Adrenal gland (tissue), 9 donors: ENCODE measurements at regions not wholly inside any gene's neighbourhood (a gene's known extent, or its start where the extent isn't known, plus 50 kb on each side); places are given as distances from the start of the nearest gene placed in this dataset.

Source experiments
- DNase-seq, 7 donors: peaks; one replicate each; pipeline ENCODE4 v3.0.0-alpha.2; 2019 to 2020
- H3K27ac ChIP-seq, 5 donors: fragments of 200-600 bp; sonication (generic) in 4 of 5; 1 replicate in 3 of 5; 2 replicates in 2 of 5; pipeline versions ENCODE4 v1.5.1 to v1.8.0; 2016 to 2020; ENCODE audit warnings: mild to moderate bottlenecking in 1 of 5
- H3K27me3 ChIP-seq: fragments of 200-600 bp; 2 replicates; pipeline ENCODE4 v1.8.0; 2021
- H3K36me3 ChIP-seq, 2 donors: fragments of 200-600 bp; replicated peaks in 1 of 2; 1 replicate in 1 of 2; 2 replicates in 1 of 2; pipeline versions ENCODE4 v1.5.1 to v1.8.0; 2018 to 2022
- H3K4me1 ChIP-seq, 2 donors: fragments of 200-600 bp; replicated peaks in 1 of 2; 1 replicate in 1 of 2; 2 replicates in 1 of 2; pipeline versions ENCODE4 v1.5.1 to v1.8.0; 2018 to 2021
- H3K4me3 ChIP-seq, 4 donors: fragments of 200-600 bp; sonication (generic) in 3 of 4; one replicate each; pipeline ENCODE4 v1.5.1; 2016 to 2018
- H3K9me3 ChIP-seq, 3 donors: fragments of 200-600 bp; sonication (generic) in 1 of 3; replicated peaks in 1 of 3; 1 replicate in 2 of 3; 2 replicates in 1 of 3; pipeline versions ENCODE4 v1.5.1 to v1.8.0; 2016 to 2021
- CTCF ChIP-seq, 6 experiments: fragments of 450-650 bp in 4 of 6; fragments of 200-600 bp in 2 of 6; sonication (generic) in 1 of 6; IDR thresholded peaks; 1 replicate in 5 of 6; 2 replicates in 1 of 6; pipeline versions ENCODE4 v1.5.1 to v1.8.0; 2016 to 2021; ENCODE audit warnings: antibody characterized with exemption in 6 of 6, mild to moderate bottlenecking in 2 of 6, moderate library complexity in 1 of 6
- POLR2A ChIP-seq, 2 donors: fragments of 450-650 bp; IDR thresholded peaks; one replicate each; pipeline ENCODE4 v1.6.1; 2017; ENCODE audit warnings: antibody characterized with exemption in 2 of 2, mild to moderate bottlenecking in 2 of 2, moderate library complexity in 1 of 2
- WGBS, 4 donors: extraction: QIAGEN DNeasy Blood & Tissue Kit in 2 of 4; methylation state at CpG; one replicate each; pipeline versions ENCODE4 v1.1.5 to v1.1.7; 2013 to 2017; 5-methylcytosine and 5-hydroxymethylcytosine counted together
- intact Hi-C, 2 donors: fragments of 100-400 bp; cut with DNase I; formaldehyde crosslinking; loops; one replicate each; pipeline versions ENCODE4 v1.14.1 to v1.15.0; 2022 to 2023
- donor health status: healthy with polysubstance abuse.
- donor health status: Bipolar disorder and iron deficiency.
- donor health status: DM: yes; HTN: yes; CAD: no.
- donor health status: DM: no; HTN: no; CAD: no.
- donor health status: DM: no; HTN: no; CAD: no.

GRCh38 chr7:52752891-52753290 is 282.5 kb upstream of the POM121L12 start:
- DNase-seq: no peak
- no peaks in the 10 kb centered on the region for H3K36me3 ChIP-seq
- intact Hi-C loops: no loop called here
- TF ChIP-seq CTCF (IDR thresholded peaks at IDR 0.05) (no peak), POLR2A (IDR thresholded peaks at IDR 0.05) (no peak)
- no peaks in the 10 kb centered on the region for H3K4me1 ChIP-seq
- H3K27me3 ChIP-seq: no peaks in the 10 kb centered on the region
- H3K4me3 ChIP-seq: no peak overlapping the region
- H3K27ac ChIP-seq: no peak overlapping the region
- no peaks in the 10 kb centered on the region for H3K9me3 ChIP-seq
- WGBS, 4 donors: 83 to 87% (median 86%) methylated on average over 4 of the region's 4 CpGs

- 29 to 47% (median 40%) methylated on average over 4 of the region's 4 CpGs for WGBS, 4 donors
- intact Hi-C loops: no loop called here
Observed at GRCh38 chr7:52749880-52750279, 285.6 kb upstream of the POM121L12 start.

GRCh38 chr7:52747817-52748216 is 287.6 kb upstream of the POM121L12 start:
- intact Hi-C loops: no loop called here
- Histone ChIP-seq H3K4me1 (no peaks in the 10 kb centered on the region), H3K4me3 (no peak overlapping the region), H3K9me3 (no peaks in the 10 kb centered on the region), H3K36me3 (no peaks in the 10 kb centered on the region), H3K27me3 (no peaks in the 10 kb centered on the region), H3K27ac (no peak overlapping the region)
- no peak for TF ChIP-seq POLR2A (IDR thresholded peaks at IDR 0.05)
- TF ChIP-seq CTCF (IDR thresholded peaks at IDR 0.05): no peak
- WGBS, 4 donors: 60 to 74% (median 70%) methylated on average over 3 of the region's 3 CpGs
- no peak for DNase-seq

More at GRCh38 chr7:52749880-52750279, 285.6 kb upstream of the POM121L12 start:
- Histone ChIP-seq H3K36me3 (no peaks in the 10 kb centered on the region), H3K4me1 (no peaks in the 10 kb centered on the region), H3K9me3 (no peaks in the 10 kb centered on the region), H3K27ac (no peak overlapping the region), H3K4me3 (no peak overlapping the region), H3K27me3 (no peaks in the 10 kb centered on the region)
- TF ChIP-seq POLR2A (IDR thresholded peaks at IDR 0.05): no peak
- TF ChIP-seq CTCF (IDR thresholded peaks at IDR 0.05): no peak
- no peak for DNase-seq

- H3K27me3 ChIP-seq: no peaks in the 10 kb centered on the region
- H3K36me3 ChIP-seq: no peaks in the 10 kb centered on the region
- 69 to 81% (median 73%) methylated on average over 2 of the region's 2 CpGs for WGBS, 4 donors
- intact Hi-C loops: no loop called here
- TF ChIP-seq POLR2A (IDR thresholded peaks at IDR 0.05): no peak
- no peak for TF ChIP-seq CTCF (IDR thresholded peaks at IDR 0.05)
- no peak for DNase-seq
- H3K27ac ChIP-seq: no peak overlapping the region
- H3K4me1 ChIP-seq: no peaks in the 10 kb centered on the region
- H3K4me3 ChIP-seq: no peak overlapping the region
- H3K9me3 ChIP-seq: no peaks in the 10 kb centered on the region
Observed at GRCh38 chr7:52741670-52742290, 293.7 kb upstream of the POM121L12 start.
